ENCODE measurements at regions not wholly inside any gene's neighbourhood (a gene's known extent, or its start where the extent isn't known, plus 50 kb on each side); places are given as distances from the start of the nearest gene placed in this dataset.

DNA sequence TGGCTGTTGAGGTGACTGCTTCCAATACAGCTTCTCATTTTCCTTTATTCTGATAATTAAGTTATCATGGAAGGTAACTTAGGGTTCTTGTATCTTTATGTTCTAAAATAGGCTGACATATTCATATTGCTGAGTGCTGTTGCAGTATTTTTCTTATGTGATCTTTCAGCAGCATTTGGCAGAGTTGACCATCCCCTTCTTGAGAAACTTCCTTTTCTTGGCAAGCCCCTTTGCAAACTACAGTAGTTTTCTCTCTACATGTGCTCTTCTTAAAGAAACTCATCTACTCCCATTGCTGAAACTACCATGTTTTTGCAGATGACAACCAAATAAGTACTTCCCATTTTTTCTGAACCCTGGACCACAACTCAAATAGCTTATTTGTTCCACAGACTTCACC lies 476.5 kb upstream of the TRIB2 start:
- DNase-seq (ENCODE audit: low read depth in 4 of 4, low spot score in 1 of 4), result no peak

DNA sequence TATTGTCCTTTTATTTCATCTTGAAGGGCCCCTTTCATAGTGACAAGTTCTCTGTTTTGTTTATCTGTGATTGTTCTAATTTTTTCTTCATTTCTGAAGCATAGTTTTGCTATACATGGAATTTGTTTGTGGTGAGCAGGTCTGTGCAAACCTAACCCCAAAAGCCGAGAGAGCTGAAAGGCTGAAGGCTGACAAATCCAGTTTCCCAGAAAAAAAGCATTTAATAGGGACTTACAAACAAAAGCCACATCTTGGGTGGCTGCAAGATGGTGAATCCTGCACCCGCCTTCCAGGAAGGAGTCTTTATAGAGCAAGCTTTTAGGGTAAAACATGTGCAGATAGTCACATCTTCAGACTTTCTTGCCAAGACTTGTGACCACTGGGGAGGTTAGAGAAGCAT lies 473.4 kb upstream of the TRIB2 start:
- no peak for DNase-seq (ENCODE audit: low read depth in 4 of 4, low spot score in 1 of 4)

DNA sequence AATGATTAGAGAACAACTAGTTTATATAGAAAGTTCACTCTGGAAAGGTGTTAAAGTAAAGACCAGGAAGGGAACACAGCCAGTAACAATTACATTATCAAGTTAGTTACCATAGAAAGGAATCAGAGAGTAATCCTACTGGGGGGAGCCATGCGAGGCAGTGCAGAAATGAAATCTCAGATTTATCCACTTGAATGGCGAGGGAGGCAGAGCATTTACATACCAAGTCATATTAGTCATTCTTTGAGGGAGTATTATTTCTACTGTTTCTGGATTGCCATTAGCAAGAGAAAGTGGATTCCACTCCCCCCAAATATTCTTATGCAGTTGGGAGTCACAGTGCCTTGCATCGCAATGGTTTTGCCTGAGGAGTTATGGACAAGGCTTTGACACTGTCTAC lies 472.7 kb upstream of the TRIB2 start:
- no peak for DNase-seq (ENCODE audit: low read depth in 4 of 4, low spot score in 1 of 4)

- no peak for DNase-seq (ENCODE audit: low read depth in 4 of 4, low spot score in 1 of 4)
Measured at GRCh38 chr2:12251121-12251520, 465.6 kb upstream of the TRIB2 start.

DNA sequence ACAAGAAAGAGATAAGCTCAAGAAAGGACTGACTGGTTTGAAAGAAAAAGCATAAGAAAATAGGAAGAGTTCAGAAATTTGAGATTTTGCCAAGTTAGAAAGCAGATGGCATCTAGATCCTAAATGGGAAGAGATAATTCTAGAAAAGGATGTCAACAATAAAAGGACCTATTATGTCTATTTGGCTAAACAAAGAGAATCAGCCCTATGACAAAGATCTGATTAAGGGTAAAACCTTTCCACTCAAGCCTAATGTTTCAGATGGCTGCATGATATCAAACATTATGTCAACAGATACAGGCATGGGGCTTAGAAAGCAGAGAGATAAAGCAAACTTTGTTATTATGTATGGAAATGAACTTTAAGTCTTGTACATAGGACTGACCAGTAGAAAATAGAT lies 465.0 kb upstream of the TRIB2 start:
- no peak for DNase-seq (ENCODE audit: low read depth in 4 of 4, low spot score in 1 of 4)

GRCh38 chr2:12253167-12253778 lies 463.5 kb upstream of the TRIB2 start:
- DNase-seq (ENCODE audit: low read depth in 4 of 4, low spot score in 1 of 4), result no peak

DNA sequence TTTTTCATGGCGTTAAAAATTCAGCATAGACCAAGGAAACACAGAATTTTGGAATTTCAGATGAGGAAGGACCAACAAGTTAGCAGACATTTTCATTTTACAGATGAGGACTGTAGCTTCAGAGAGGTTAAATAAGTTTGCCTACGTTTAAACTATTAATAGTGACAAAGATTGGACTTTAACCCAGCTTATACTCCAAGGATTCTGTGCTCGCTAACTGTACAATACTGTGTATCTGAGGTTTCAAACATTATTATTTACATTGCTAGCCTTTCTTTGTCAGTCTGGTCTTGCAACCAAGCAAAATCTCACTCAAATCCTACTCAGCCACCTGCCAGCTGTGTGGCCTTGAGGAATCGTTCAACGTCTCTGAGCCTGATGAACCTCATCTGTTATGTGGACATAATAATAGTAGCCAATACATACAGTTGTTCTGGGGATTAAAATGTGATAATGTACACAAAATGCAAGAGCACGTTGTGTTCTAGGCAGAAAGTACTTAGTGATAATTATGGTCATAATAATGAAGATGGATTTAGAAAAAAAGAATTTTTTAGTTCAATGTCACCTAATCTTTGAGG lies 462.4 kb upstream of the TRIB2 start:
- no peak for DNase-seq (ENCODE audit: low read depth in 4 of 4, low spot score in 1 of 4)

- DNase-seq (ENCODE audit: low read depth in 4 of 4, low spot score in 1 of 4), result no peak
Measured at GRCh38 chr2:12256206-12256605, 460.5 kb upstream of the TRIB2 start.

DNA sequence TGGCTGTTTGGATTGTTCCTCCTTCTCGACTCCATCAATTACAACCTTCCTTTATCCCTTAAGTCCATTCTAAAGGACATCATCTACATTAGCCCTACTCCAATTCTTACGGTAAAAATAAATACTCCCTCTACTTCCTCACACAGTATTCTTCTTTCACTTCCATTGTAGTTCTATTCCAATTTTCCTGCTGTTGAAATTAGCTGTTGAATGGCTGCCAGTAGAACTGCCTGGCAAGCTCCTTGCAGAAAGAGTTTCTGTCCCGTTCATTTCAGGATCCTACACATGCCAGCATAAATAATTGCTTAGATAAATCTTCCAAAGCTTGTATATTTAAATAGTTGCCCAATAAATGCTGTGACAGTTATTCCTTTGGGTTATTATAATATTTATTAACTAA lies 459.3 kb upstream of the TRIB2 start:
- DNase-seq (ENCODE audit: low read depth in 4 of 4, low spot score in 1 of 4), result no peak

- DNase-seq (ENCODE audit: low read depth in 4 of 4, low spot score in 1 of 4), result no peak
Measured at GRCh38 chr2:12259493-12259892, 457.2 kb upstream of the TRIB2 start.

DNA sequence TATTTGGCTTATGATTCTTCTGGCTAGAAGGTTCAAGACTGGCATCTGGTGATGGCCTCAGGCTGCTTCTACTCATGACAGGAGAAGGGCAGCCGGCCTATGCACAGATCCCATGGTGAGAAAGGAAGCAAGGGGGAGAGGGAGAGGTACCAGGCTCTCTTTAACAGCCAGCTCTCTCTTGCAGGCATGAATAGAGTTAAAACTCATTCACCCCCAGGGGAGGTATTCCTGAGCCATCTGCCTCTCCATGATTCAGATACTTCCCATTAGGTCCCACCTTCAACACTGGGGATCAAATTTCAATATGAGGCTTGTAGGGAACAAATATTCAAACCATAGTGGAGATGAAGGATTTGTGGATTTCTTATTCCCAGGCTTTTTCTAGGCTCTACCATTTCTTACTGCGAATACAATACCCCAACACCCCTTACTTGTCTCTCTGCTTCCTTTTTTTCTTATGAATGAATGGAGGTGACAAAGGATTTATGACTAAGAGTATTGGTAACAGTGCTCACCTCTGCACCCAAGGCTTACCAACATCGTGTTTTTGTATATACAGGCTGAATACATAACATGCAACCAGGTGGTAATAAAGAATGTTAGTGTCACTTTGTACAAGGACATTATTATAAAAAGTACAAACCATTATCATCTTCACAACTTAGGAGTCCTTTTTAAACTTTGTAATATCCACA lies 454.6 kb upstream of the TRIB2 start:
- no peak for DNase-seq (ENCODE audit: low read depth in 4 of 4, low spot score in 1 of 4)

- DNase-seq (ENCODE audit: low read depth in 4 of 4, low spot score in 1 of 4), result no peak
Measured at GRCh38 chr2:12262681-12263436, 453.9 kb upstream of the TRIB2 start.

DNA sequence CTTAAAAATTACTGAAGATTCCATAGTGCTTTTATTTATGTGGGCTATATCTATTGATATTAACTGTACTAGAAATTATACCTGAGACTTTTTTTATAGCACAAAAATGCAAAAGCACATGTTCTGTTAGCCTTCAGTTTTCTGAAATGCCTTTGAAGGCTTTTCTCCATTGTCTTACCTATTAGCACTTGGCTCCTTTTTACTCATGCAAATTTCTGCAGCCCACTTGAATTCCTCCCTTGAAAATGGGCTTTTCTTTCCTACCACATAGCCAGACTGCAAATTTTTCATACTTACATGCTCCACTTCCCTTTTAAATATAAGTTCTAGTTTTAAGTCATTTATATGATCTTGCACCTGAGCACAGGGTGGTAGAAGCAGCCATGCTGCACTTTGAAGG lies 453.0 kb upstream of the TRIB2 start:
- no peak for DNase-seq (ENCODE audit: low read depth in 4 of 4, low spot score in 1 of 4)

DNA sequence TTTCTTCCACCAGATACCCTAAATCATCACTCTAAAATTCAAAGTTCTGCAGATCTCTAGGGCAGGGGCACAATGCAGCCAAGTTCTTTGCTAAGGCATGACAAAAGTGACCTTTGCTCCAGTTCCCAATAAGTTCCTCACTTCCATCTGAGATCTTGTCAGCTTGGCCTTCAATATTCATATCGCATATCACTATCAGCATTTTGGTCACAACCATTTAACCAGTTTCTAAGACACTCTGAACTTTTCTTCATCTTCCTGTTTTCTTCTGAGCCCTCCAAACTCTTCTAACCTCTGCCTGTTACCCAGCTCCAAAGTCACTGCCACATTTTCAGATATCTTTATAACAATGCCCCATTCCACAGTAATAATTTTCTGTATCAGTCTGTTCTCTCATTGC lies 452.6 kb upstream of the TRIB2 start:
- no peak for DNase-seq (ENCODE audit: low read depth in 4 of 4, low spot score in 1 of 4)

DNA sequence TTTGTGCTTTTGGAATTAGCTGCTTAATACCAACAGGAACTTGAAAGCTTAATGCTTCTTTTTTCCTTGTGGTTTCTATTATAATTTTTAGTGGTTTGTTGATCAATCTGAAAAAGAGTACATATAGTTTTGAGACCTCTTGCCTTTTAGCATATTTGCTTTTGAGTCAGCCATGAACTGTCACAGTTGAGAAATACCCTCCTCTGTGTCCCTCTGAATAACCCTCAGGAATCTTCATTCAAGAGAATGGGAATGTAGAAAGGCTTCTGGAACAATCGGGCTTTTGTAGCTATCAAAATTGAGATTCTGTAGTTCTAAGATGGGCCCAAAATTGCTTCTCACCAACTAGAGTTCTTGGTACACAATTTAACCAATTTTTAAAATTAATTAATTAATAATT lies 451.1 kb upstream of the TRIB2 start:
- no peak for DNase-seq (ENCODE audit: low read depth in 4 of 4, low spot score in 1 of 4)

DNA sequence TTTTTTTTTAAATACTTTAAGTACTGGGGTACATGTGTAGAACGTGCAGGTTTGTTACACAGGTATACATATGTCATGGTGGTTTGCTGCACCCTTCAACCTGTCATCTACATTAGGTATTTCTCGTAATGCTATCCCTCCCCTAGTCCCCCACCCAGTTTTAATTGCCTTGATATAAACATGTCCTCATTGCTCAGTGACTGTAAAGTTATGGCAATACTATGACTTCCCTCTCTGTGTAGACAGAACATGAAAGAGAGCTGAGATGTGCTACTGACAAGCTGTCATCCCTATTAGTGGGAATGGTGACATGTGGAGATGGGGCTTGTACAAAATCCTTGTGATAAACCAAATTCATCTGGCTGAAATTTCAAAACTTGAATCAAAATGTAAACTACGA lies 449.7 kb upstream of the TRIB2 start:
- no peak for DNase-seq (ENCODE audit: low read depth in 4 of 4, low spot score in 1 of 4)

- DNase-seq (ENCODE audit: low read depth in 4 of 4, low spot score in 1 of 4), result no peak
Measured at GRCh38 chr2:12269041-12269972, 447.4 kb upstream of the TRIB2 start.

- DNase-seq (ENCODE audit: low read depth in 4 of 4, low spot score in 1 of 4), result no peak
Measured at GRCh38 chr2:12270876-12271588, 445.7 kb upstream of the TRIB2 start.

DNA sequence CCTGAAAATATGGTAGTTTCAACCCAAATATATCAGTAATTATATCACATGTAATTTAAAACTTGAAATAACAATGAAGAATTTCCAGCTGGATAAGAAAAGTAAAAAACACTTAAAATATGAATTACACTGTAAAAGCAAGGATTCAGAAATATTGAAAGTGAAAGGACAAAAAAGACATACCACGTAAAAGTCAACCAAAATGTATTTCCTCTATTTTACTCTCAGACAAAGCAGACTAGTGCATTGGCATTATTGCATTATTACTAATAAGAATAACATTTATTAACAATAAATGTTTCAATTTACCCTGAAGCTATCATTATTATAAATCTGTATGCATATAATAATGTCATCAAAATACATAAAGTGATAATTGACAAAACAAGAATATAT lies 445.1 kb upstream of the TRIB2 start:
- DNase-seq (ENCODE audit: low read depth in 4 of 4, low spot score in 1 of 4), result no peak

DNA sequence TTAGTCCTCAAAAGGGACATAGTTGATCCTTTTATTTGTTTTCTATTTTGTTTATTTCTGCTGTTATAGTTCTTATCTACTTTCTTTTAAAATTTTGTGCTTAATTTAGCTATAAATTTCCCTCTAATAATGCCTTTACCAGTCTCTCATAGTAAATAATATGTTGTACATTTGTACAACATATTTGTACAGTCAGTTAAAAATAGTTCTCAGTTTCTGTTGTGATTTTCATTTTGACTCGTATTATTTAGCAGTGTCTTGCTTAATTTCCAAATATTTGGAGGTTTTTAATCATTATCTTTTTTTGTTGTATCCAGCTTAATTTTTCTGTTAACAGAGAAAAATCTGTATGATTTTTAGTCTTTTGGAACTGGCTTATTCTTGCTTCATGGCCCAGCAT lies 443.6 kb upstream of the TRIB2 start:
- DNase-seq (ENCODE audit: low read depth in 4 of 4, low spot score in 1 of 4), result no peak

Data from stimulated activated CD4-positive, alpha-beta T cell treated with anti-CD3 and anti-CD28 coated beads, Interleukin-1b, Interleukin-23, amount 100 ng/mL, for 24 hours (primary cell).